Neuronal stem cell (in vitro differentiated cells): ENCODE measurements at regions not wholly inside any gene's neighbourhood (a gene's known extent, or its start where the extent isn't known, plus 50 kb on each side); places are given as distances from the start of the nearest gene placed in this dataset.

Experiments
- DNase-seq: peaks from one replicate; pipeline ENCODE4 v3.0.0-alpha.2; 2013; ENCODE audit warnings: low spot score
- H2AFZ ChIP-seq: one replicate; pipeline ENCODE4 v1.6.1; 2013; ENCODE audit warnings: mild to moderate bottlenecking, low read length, inconsistent platforms
- H2AK5ac ChIP-seq: 2 replicates; pipeline ENCODE4 v1.6.1; 2013; ENCODE audit warnings: low read depth, mild to moderate bottlenecking, inconsistent platforms, low read length, moderate library complexity, mixed read lengths
- H2BK120ac ChIP-seq: 2 replicates; pipeline ENCODE4 v1.6.1; 2013; ENCODE audit warnings: low read depth, mild to moderate bottlenecking, inconsistent platforms, low read length, moderate library complexity, mixed read lengths
- H2BK12ac ChIP-seq: one replicate; pipeline ENCODE4 v1.6.1; 2013; ENCODE audit warnings: low read length, inconsistent platforms
- H2BK15ac ChIP-seq: 2 replicates; pipeline ENCODE4 v1.6.1; 2013; ENCODE audit warnings: mild to moderate bottlenecking, low read length, inconsistent platforms, mixed read lengths
- H2BK5ac ChIP-seq: one replicate; pipeline ENCODE4 v1.6.1; 2013; ENCODE audit warnings: inconsistent platforms, mild to moderate bottlenecking, low read length, moderate library complexity
- H3K14ac ChIP-seq: one replicate; pipeline ENCODE4 v1.6.1; 2013; ENCODE audit warnings: low read length, inconsistent platforms
- H3K18ac ChIP-seq: 2 replicates; pipeline ENCODE4 v1.6.1; 2013; ENCODE audit warnings: low read length, inconsistent platforms
- H3K23ac ChIP-seq: 2 replicates; pipeline ENCODE4 v1.6.1; 2013; ENCODE audit warnings: low read depth, mild to moderate bottlenecking, mixed read lengths, low read length, inconsistent platforms; ENCODE audit not compliant: poor library complexity
- H3K27ac ChIP-seq: replicated peaks from 3 replicates; pipeline ENCODE4 v1.5.1; 2013; ENCODE audit warnings: low read length, inconsistent platforms
- H3K27me3 ChIP-seq, 3 experiments: 2 replicates each; pipeline ENCODE4 v1.6.1; 2013; ENCODE audit warnings: low read length in 3 of 3, mild to moderate bottlenecking in 2 of 3, inconsistent platforms in 1 of 3, low read depth in 1 of 3, mixed read lengths in 1 of 3, moderate library complexity in 1 of 3; ENCODE audit not compliant: control insufficient read depth in 3 of 3, insufficient read depth in 3 of 3
- H3K36me3 ChIP-seq, 2 donors: replicated peaks in 1 of 2; 2 replicates each; pipeline ENCODE4 v1.6.1; 2013; ENCODE audit warnings: low read length in 2 of 2; ENCODE audit not compliant: control insufficient read depth in 2 of 2, insufficient read depth in 2 of 2
- H3K4ac ChIP-seq: 2 replicates; pipeline ENCODE4 v1.6.1; 2013; ENCODE audit warnings: inconsistent platforms, mild to moderate bottlenecking, low read length, moderate library complexity
- H3K4me1 ChIP-seq, 2 donors: 1 replicate in 1 of 2; 2 replicates in 1 of 2; pipeline ENCODE4 v1.6.1; 2013; ENCODE audit warnings: low read length in 2 of 2, low read depth in 1 of 2; ENCODE audit not compliant: control insufficient read depth in 2 of 2, insufficient read depth in 1 of 2
- H3K4me2 ChIP-seq: one replicate; pipeline ENCODE4 v1.6.1; 2013; ENCODE audit warnings: mild to moderate bottlenecking, low read length, inconsistent platforms; ENCODE audit not compliant: insufficient read depth, poor library complexity, severe bottlenecking
- H3K4me3 ChIP-seq, 2 donors: 2 replicates each; pipeline ENCODE4 v1.5.1; 2013; ENCODE audit warnings: low read length in 2 of 2, mild to moderate bottlenecking in 2 of 2, inconsistent platforms in 1 of 2, moderate library complexity in 1 of 2
- H3K79me1 ChIP-seq: one replicate; pipeline ENCODE4 v1.6.1; 2013; ENCODE audit warnings: low read depth, mild to moderate bottlenecking, inconsistent platforms, low read length, moderate library complexity
- H3K9ac ChIP-seq: one replicate; pipeline ENCODE4 v1.6.1; 2013; ENCODE audit warnings: mild to moderate bottlenecking, low read depth, low read length, inconsistent platforms; ENCODE audit not compliant: poor library complexity
- H3K9me3 ChIP-seq, 2 donors: replicated peaks in 1 of 2; 2 replicates each; pipeline versions ENCODE3 to v1.6.1; 2013; ENCODE audit warnings: low read length in 2 of 2, mild to moderate bottlenecking in 2 of 2, inconsistent platforms in 1 of 2, low read depth in 1 of 2, mixed read lengths in 1 of 2, moderate library complexity in 1 of 2; ENCODE audit not compliant: control insufficient read depth in 2 of 2, insufficient read depth in 1 of 2
- H4K8ac ChIP-seq: one replicate; pipeline ENCODE4 v1.6.1; 2013; ENCODE audit warnings: low read depth, mild to moderate bottlenecking, inconsistent platforms, low read length, moderate library complexity
- H4K91ac ChIP-seq: one replicate; pipeline ENCODE4 v1.6.1; 2013; ENCODE audit warnings: low read length, low read depth, mild to moderate bottlenecking, inconsistent platforms; ENCODE audit not compliant: poor library complexity
- WGBS, 2 donors: extraction: QIAGEN DNeasy Blood & Tissue Kit; methylation state at CpG; one replicate each; pipeline ENCODE4 v1.1.7; 2013; ENCODE audit warnings: missing lambda C conversion rate in 2 of 2, mixed read lengths in 1 of 2; ENCODE audit not compliant: insufficient read length in 2 of 2, insufficient replicate concordance in 1 of 2; ENCODE audit errors: extremely low coverage in 2 of 2; 5-methylcytosine and 5-hydroxymethylcytosine counted together

DNA sequence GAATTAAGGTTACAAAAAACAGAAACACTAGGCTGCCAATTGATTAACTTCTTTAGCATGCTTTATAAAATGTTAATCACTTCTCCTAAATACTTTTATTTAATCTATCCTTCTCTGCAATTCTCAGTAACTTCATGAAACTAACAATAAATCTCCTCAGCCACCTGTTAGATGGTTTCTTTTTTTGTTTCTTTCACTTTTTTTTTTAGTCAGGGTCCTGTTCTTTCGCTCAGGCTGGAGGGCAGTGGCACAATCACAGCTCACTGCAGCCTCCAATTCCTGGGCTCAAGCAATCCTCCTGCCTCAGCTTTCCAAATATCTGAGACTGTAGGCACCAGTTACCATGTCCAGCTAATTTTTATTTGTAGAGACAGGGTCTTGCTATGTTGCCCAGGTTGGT lies 213.4 kb upstream of the STK17B start:
- Histone ChIP-seq H3K4me2 (no peak overlapping the region), H3K27ac (no peak overlapping the region), H3K79me1 (no peaks in the 10 kb centered on the region), H2AK5ac (no peak overlapping the region), H3K9ac (no peak overlapping the region), H3K14ac (no peak overlapping the region), H3K4me3 (no peak overlapping the region), H2BK15ac (no peak overlapping the region), H2BK5ac (no peak overlapping the region), H3K9me3 (no peaks in the 10 kb centered on the region), H4K8ac (no peak overlapping the region), H3K4ac (no peak overlapping the region), H2BK120ac (no peak overlapping the region), H3K4me1 (no peaks in the 10 kb centered on the region), H2AFZ (no peak overlapping the region), H3K23ac (no peak overlapping the region), H2BK12ac (no peak overlapping the region), H3K18ac (no peak overlapping the region), H3K27me3 (no peaks in the 10 kb centered on the region), H3K36me3 (no peaks in the 10 kb centered on the region), H4K91ac (no peak overlapping the region)
- no CpG with 5 or more reads among the region's 1 CpG for WGBS, 2 donors
- DNase-seq = no peak

DNA sequence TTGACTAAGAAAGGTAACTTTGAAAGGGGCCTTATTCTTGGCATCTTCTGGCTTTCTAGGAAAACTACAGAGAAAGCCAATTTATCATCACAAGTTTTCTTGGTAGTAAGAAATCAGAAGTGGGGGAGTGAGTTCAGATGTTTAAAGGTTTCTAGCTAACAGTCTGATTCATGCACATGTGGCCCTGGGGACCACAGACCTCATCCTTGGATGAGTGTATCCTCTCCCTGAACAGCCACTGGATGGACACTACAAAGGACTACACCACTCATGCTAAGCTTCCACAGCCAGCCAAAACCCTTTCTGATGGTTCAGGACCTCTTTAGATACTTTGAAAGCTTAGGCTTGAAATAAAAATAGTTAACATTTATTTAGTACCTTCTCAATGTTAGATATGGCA lies 218.3 kb upstream of the STK17B start:
- H2AK5ac ChIP-seq = no peak overlapping the region
- no peak overlapping the region for H3K4me3 ChIP-seq
- no peak overlapping the region for H3K4me2 ChIP-seq
- no peak overlapping the region for H3K18ac ChIP-seq
- no peak overlapping the region for H3K23ac ChIP-seq
- H3K9ac ChIP-seq = no peak overlapping the region
- no peaks in the 10 kb centered on the region for H3K9me3 ChIP-seq
- H2BK5ac ChIP-seq = no peak overlapping the region
- no peak for DNase-seq
- H3K36me3 ChIP-seq = no peaks in the 10 kb centered on the region
- H3K27ac ChIP-seq = no peak overlapping the region
- H2BK15ac ChIP-seq = no peak overlapping the region
- H3K27me3 ChIP-seq = no peaks in the 10 kb centered on the region
- H3K4ac ChIP-seq = no peak overlapping the region
- H3K14ac ChIP-seq = no peak overlapping the region
- H2BK12ac ChIP-seq = no peak overlapping the region
- H4K8ac ChIP-seq = no peak overlapping the region
- H3K4me1 ChIP-seq = peaks cover 0 to 2% of the 10 kb centered on the region in 2 donors
- no peak overlapping the region for H2AFZ ChIP-seq
- H3K79me1 ChIP-seq = no peaks in the 10 kb centered on the region
- no peak overlapping the region for H4K91ac ChIP-seq
- no peak overlapping the region for H2BK120ac ChIP-seq

DNA sequence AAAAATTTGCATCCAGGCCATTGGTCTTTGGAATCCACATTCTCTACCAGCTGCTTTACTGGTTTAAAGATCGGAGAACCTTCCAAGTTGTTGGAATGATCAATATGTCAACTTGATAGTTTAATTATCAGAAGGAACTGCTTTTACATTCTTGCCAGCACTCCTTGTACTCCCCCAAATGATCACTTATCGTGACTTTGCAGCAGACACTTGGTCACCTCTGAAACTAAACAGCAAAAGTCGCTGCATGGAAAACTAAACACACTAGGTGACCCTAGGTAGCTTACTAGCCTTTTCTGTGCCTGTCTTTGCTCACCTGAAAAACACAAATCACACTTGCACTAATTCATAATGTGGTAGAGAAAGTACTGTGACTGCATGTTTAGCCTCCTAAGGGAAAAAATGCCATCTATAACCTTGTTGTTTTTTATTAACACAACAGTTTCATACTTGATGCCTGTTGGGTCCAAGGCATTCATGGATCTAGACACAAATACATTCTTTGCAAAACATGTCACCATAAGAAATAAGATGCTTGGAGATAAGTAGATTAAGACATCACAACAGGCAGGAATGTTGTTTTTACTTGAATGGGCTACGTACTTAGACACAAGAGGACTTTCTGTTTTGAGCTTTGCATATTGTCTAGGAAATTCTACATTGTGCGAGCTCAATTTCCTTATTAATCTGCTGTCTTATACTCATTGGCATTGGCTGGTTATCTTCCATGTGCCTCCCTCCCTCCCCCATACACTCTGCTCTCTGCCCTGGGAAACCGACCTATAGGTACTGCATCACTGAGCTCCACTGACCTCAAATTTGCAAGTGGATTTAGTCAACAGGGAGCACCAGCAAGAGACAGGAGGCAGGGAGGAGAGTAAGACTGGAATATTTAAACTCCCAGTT lies 219.1 kb upstream of the STK17B start:
- Histone ChIP-seq H3K4me3 (no peak overlapping the region), H3K4ac (no peak overlapping the region), H2AK5ac (no peak overlapping the region), H3K9ac (no peak overlapping the region), H4K8ac (no peak overlapping the region), H2BK15ac (no peak overlapping the region), H2BK5ac (no peak overlapping the region), H2BK12ac (no peak overlapping the region), H3K4me2 (no peak overlapping the region), H3K18ac (no peak overlapping the region), H3K23ac (no peak overlapping the region), H3K14ac (no peak overlapping the region), H3K4me1 (peaks cover 0 to 2% of the 10 kb centered on the region in 2 donors), H3K9me3 (no peaks in the 10 kb centered on the region), H2BK120ac (no peak overlapping the region), H3K27ac (no peak overlapping the region), H3K36me3 (no peaks in the 10 kb centered on the region), H3K79me1 (no peaks in the 10 kb centered on the region), H2AFZ (no peak overlapping the region), H4K91ac (no peak overlapping the region), H3K27me3 (no peaks in the 10 kb centered on the region)
- peak; percentile 6 for DNase-seq
- WGBS, 2 donors = no CpG with 5 or more reads among the region's 6 CpGs

DNA sequence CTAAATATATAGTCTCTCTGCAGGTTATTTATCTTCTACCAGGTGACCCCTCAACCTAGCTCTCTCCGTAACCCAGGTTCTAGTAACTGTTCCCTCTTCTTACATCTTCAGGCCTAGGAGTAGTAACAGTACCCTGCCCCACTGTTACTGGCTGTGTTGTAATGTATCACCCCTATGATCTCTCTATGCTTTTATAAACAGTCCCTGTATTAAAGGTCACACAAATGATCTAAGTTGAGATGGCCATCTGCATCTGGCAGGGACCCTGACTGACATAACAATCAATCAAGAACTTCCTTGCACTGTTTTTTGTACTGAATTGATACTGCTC lies 219.7 kb upstream of the STK17B start:
- WGBS, 2 donors = no CpG with 5 or more reads among the region's 1 CpG
- no peak overlapping the region for H3K4me2 ChIP-seq
- H3K23ac ChIP-seq = no peak overlapping the region

More for the DNA sequence above, 219.7 kb upstream of the STK17B start:
- Histone ChIP-seq H3K18ac (no peak overlapping the region), H3K79me1 (no peaks in the 10 kb centered on the region), H2BK5ac (no peak overlapping the region), H3K4me1 (peaks cover 0 to 2% of the 10 kb centered on the region in 2 donors), H4K8ac (no peak overlapping the region), H3K27ac (no peak overlapping the region), H2AK5ac (no peak overlapping the region), H3K4me3 (no peak overlapping the region), H2BK120ac (no peak overlapping the region), H3K4ac (no peak overlapping the region), H3K9me3 (no peaks in the 10 kb centered on the region), H2BK12ac (no peak overlapping the region), H4K91ac (no peak overlapping the region), H3K14ac (no peak overlapping the region), H2BK15ac (no peak overlapping the region), H3K9ac (no peak overlapping the region), H3K36me3 (no peaks in the 10 kb centered on the region), H3K27me3 (no peaks in the 10 kb centered on the region), H2AFZ (no peak overlapping the region)
- DNase-seq = no peak
